Naive B cell (primary cell): ENCODE measurements at regions not wholly inside any gene's neighbourhood (a gene's known extent, or its start where the extent isn't known, plus 50 kb on each side); places are given as distances from the start of the nearest gene placed in this dataset.
"Not testable (repeated sequence)": the region's sequence is repeated elsewhere in the genome, so short reads cannot be mapped to it uniquely, and the experiment has no call there.

ENCODE experiments used
- ATAC-seq, 2 donors: fragments of 150-1000 bp; cut with Tn5 transposase; 2 replicates each; pipeline ENCODE4 v1.10.0; 2021; ENCODE audit warnings: low read depth in 2 of 2, mild to moderate bottlenecking in 2 of 2, moderate library complexity in 2 of 2
- DNase-seq: peaks from one replicate; pipeline ENCODE4 v3.0.0; 2022
- H3K27ac Mint-ChIP-seq, 6 donors: one replicate each; pipeline ENCODE4 v1.8.0; 2020 to 2022; ENCODE audit warnings: mild to moderate bottlenecking in 6 of 6, mixed read lengths in 6 of 6, moderate library complexity in 5 of 6, inconsistent platforms in 2 of 6
- H3K27me3 Mint-ChIP-seq, 3 donors: one replicate each; pipeline ENCODE4 v1.8.0; 2021 to 2022; ENCODE audit warnings: mixed read lengths in 3 of 3, mild to moderate bottlenecking in 1 of 3
- H3K36me3 Mint-ChIP-seq, 2 donors: one replicate each; pipeline ENCODE4 v1.8.0; 2020 to 2022; ENCODE audit warnings: mixed read lengths in 2 of 2, inconsistent platforms in 1 of 2, mild to moderate bottlenecking in 1 of 2
- H3K4me1 Mint-ChIP-seq, 3 donors: one replicate each; pipeline ENCODE4 v1.8.0; 2020 to 2022; ENCODE audit warnings: mixed read lengths in 3 of 3, inconsistent platforms in 1 of 3, mild to moderate bottlenecking in 1 of 3, moderate library complexity in 1 of 3
- H3K4me3 Mint-ChIP-seq, 8 donors: one replicate each; pipeline ENCODE4 v1.8.0; 2020 to 2022; ENCODE audit warnings: mild to moderate bottlenecking in 8 of 8, mixed read lengths in 8 of 8, moderate library complexity in 8 of 8, inconsistent platforms in 2 of 8
- H3K9me3 Mint-ChIP-seq, 7 donors: one replicate each; pipeline ENCODE4 v1.8.0; 2020 to 2022; ENCODE audit warnings: mixed read lengths in 7 of 7, mild to moderate bottlenecking in 5 of 7, inconsistent platforms in 2 of 7, moderate library complexity in 1 of 7

GRCh38 chr5:115431116-115431515, 113.5 kb downstream of the FEM1C start:
- Mint-ChIP-seq H3K36me3 (no peaks in the 10 kb centered on the region), H3K4me1 (no peaks in the 10 kb centered on the region), H3K4me3 (peak overlapping the region in 1 of 8 donors; percentile 17), H3K27me3 (peaks cover 0 to 23% (median 18%) of the 10 kb centered on the region in 3 donors), H3K9me3 (peaks cover 0 to 2% (median 0%) of the 10 kb centered on the region in 7 donors), H3K27ac (no peak overlapping the region)
- DNase-seq, result no peak
- no peak for ATAC-seq

GRCh38 chr5:115430374-115430773, 114.2 kb downstream of the FEM1C start:
- Mint-ChIP-seq H3K36me3 (no peaks in the 10 kb centered on the region), H3K9me3 (peaks cover 0 to 2% (median 0%) of the 10 kb centered on the region in 7 donors), H3K4me1 (no peaks in the 10 kb centered on the region), H3K27ac (no peak overlapping the region), H3K27me3 (peaks cover 7 to 29% (median 18%) of the 10 kb centered on the region in 3 donors), H3K4me3 (no peak overlapping the region)
- DNase-seq (no peak), ATAC-seq (no peak)

- ATAC-seq (no peak), DNase-seq (no peak)
- Mint-ChIP-seq H3K4me3 (no peak overlapping the region), H3K27ac (no peak overlapping the region), H3K27me3 (peaks cover 8 to 31% (median 18%) of the 10 kb centered on the region in 3 donors), H3K9me3 (no peaks in the 10 kb centered on the region), H3K4me1 (no peaks in the 10 kb centered on the region), H3K36me3 (no peaks in the 10 kb centered on the region)
Observed at GRCh38 chr5:115429345-115429940, 115.1 kb downstream of the FEM1C start.

- H3K36me3 Mint-ChIP-seq, result no peaks in the 10 kb centered on the region
- DNase-seq, result no peak
- no peak for ATAC-seq
- no peaks in the 10 kb centered on the region for H3K9me3 Mint-ChIP-seq
- H3K27ac Mint-ChIP-seq, result no peak overlapping the region
- no peaks in the 10 kb centered on the region for H3K4me1 Mint-ChIP-seq
- no peak overlapping the region for H3K4me3 Mint-ChIP-seq
- peaks cover 8 to 29% (median 18%) of the 10 kb centered on the region in 3 donors for H3K27me3 Mint-ChIP-seq
Observed at GRCh38 chr5:115428676-115429075, 115.9 kb downstream of the FEM1C start.

GRCh38 chr5:115428248-115428647, 116.3 kb downstream of the FEM1C start:
- ATAC-seq (no peak), DNase-seq (no peak)
- Mint-ChIP-seq H3K4me1 (no peaks in the 10 kb centered on the region), H3K27ac (no peak overlapping the region), H3K36me3 (no peaks in the 10 kb centered on the region), H3K4me3 (no peak overlapping the region), H3K27me3 (peaks cover 8 to 25% (median 18%) of the 10 kb centered on the region in 3 donors), H3K9me3 (no peaks in the 10 kb centered on the region)

GRCh38 chr5:115424446-115424845, 120.1 kb downstream of the FEM1C start:
- H3K4me3 Mint-ChIP-seq, result no peak overlapping the region
- ATAC-seq (no peak), DNase-seq (no peak)
- H3K36me3 Mint-ChIP-seq, result no peaks in the 10 kb centered on the region
- peaks cover 6 to 18% (median 18%) of the 10 kb centered on the region in 3 donors for H3K27me3 Mint-ChIP-seq
- no peaks in the 10 kb centered on the region for H3K4me1 Mint-ChIP-seq
- peaks cover 0 to 4% (median 0%) of the 10 kb centered on the region in 7 donors for H3K9me3 Mint-ChIP-seq
- H3K27ac Mint-ChIP-seq, result no peak overlapping the region

GRCh38 chr5:115424030-115424429, 120.5 kb downstream of the FEM1C start:
- Mint-ChIP-seq H3K4me3 (no peak overlapping the region), H3K36me3 (no peaks in the 10 kb centered on the region), H3K4me1 (no peaks in the 10 kb centered on the region), H3K27me3 (peaks cover 7 to 20% (median 19%) of the 10 kb centered on the region in 3 donors), H3K9me3 (peaks cover 0 to 4% (median 0%) of the 10 kb centered on the region in 7 donors), H3K27ac (peak overlapping the region in 1 of 6 donors; percentile 42)
- no peak for DNase-seq
- no peak for ATAC-seq

GRCh38 chr5:115423541-115423940, 121.0 kb downstream of the FEM1C start:
- peaks cover 12 to 25% (median 22%) of the 10 kb centered on the region in 3 donors for H3K27me3 Mint-ChIP-seq
- H3K4me3 Mint-ChIP-seq, result no peak overlapping the region
- ATAC-seq, result no peak
- no peak for DNase-seq
- H3K36me3 Mint-ChIP-seq, result no peaks in the 10 kb centered on the region
- no peak overlapping the region for H3K27ac Mint-ChIP-seq
- H3K4me1 Mint-ChIP-seq, result no peaks in the 10 kb centered on the region
- H3K9me3 Mint-ChIP-seq, result peaks cover 0 to 4% (median 0%) of the 10 kb centered on the region in 7 donors

GRCh38 chr5:115423051-115423450, 121.5 kb downstream of the FEM1C start:
- DNase-seq (no peak), ATAC-seq (no peak)
- peaks cover 12 to 27% (median 22%) of the 10 kb centered on the region in 3 donors for H3K27me3 Mint-ChIP-seq
- H3K36me3 Mint-ChIP-seq, result no peaks in the 10 kb centered on the region
- no peak overlapping the region for H3K27ac Mint-ChIP-seq
- H3K9me3 Mint-ChIP-seq, result peaks cover 0 to 4% (median 0%) of the 10 kb centered on the region in 7 donors
- H3K4me1 Mint-ChIP-seq, result no peaks in the 10 kb centered on the region
- no peak overlapping the region for H3K4me3 Mint-ChIP-seq

- not testable (repeated sequence) for DNase-seq, H3K36me3 Mint-ChIP-seq, H3K4me1 Mint-ChIP-seq, H3K27ac Mint-ChIP-seq, ATAC-seq, H3K4me3 Mint-ChIP-seq, H3K9me3 Mint-ChIP-seq
- H3K27me3 Mint-ChIP-seq, result peaks cover 6 to 24% (median 18%) of the 10 kb centered on the region in 3 donors
Observed at GRCh38 chr5:115420812-115421211, 123.8 kb downstream of the FEM1C start.

GRCh38 chr5:115419846-115420585, 123.6 kb upstream of the CCDC112 start:
- no peaks in the 10 kb centered on the region for H3K36me3 Mint-ChIP-seq
- no peak for DNase-seq
- H3K4me1 Mint-ChIP-seq, result no peaks in the 10 kb centered on the region

GRCh38 chr5:115418788-115419187, 122.3 kb upstream of the CCDC112 start:
- Mint-ChIP-seq H3K4me1 (no peaks in the 10 kb centered on the region), H3K36me3 (no peaks in the 10 kb centered on the region), H3K9me3 (peaks cover 0 to 4% (median 0%) of the 10 kb centered on the region in 7 donors), H3K27ac (no peak overlapping the region), H3K4me3 (no peak overlapping the region), H3K27me3 (peaks cover 6 to 19% (median 12%) of the 10 kb centered on the region in 3 donors)
- ATAC-seq (no peak), DNase-seq (no peak)

More at GRCh38 chr5:115419846-115420585, 123.6 kb upstream of the CCDC112 start:
- ATAC-seq, result no peak
- Mint-ChIP-seq H3K27ac (no peak overlapping the region), H3K27me3 (peaks cover 6 to 19% (median 15%) of the 10 kb centered on the region in 3 donors), H3K9me3 (peaks cover 0 to 4% (median 0%) of the 10 kb centered on the region in 7 donors), H3K4me3 (no peak overlapping the region)

- Mint-ChIP-seq H3K27ac (no peak overlapping the region), H3K9me3 (peaks cover 0 to 2% (median 0%) of the 10 kb centered on the region in 7 donors), H3K27me3 (peaks cover 6 to 12% (median 9%) of the 10 kb centered on the region in 3 donors), H3K4me1 (no peaks in the 10 kb centered on the region), H3K4me3 (no peak overlapping the region), H3K36me3 (no peaks in the 10 kb centered on the region)
- DNase-seq (no peak), ATAC-seq (no peak)
Observed at GRCh38 chr5:115417076-115417475, 120.6 kb upstream of the CCDC112 start.

- H3K9me3 Mint-ChIP-seq, result peaks cover 0 to 2% (median 0%) of the 10 kb centered on the region in 7 donors
Observed at GRCh38 chr5:115415143-115415491, 118.7 kb upstream of the CCDC112 start.

More at GRCh38 chr5:115415143-115415491, 118.7 kb upstream of the CCDC112 start:
- Mint-ChIP-seq H3K4me1 (no peaks in the 10 kb centered on the region), H3K27ac (no peak overlapping the region), H3K4me3 (no peak overlapping the region), H3K27me3 (peaks cover 6 to 9% (median 9%) of the 10 kb centered on the region in 3 donors), H3K36me3 (no peaks in the 10 kb centered on the region)
- no peak for ATAC-seq
- no peak for DNase-seq
